Omental fat pad (tissue), 3 donors: ENCODE measurements at regions not wholly inside any gene's neighbourhood (a gene's known extent, or its start where the extent isn't known, plus 50 kb on each side); places are given as distances from the start of the nearest gene placed in this dataset.

Experiments
- ATAC-seq: fragments of 150-250 bp; one replicate; pipeline ENCODE4 v1.9.1; 2016; ENCODE audit warnings: mild to moderate bottlenecking, moderate library complexity; ENCODE audit not compliant: low FRiP score
- DNase-seq: peaks from one replicate; pipeline ENCODE4 v3.0.0-alpha.2; 2019; ENCODE audit warnings: low spot score
- TF ChIP-seq, protein P1 (sequence below), 3 donors: fragments of 450-650 bp; IDR thresholded peaks; one replicate each; pipeline ENCODE4 v1.5.1; 2016 to 2017; ENCODE audit warnings: antibody characterized with exemption in 3 of 3, mild to moderate bottlenecking in 3 of 3, moderate library complexity in 2 of 3

DNA sequence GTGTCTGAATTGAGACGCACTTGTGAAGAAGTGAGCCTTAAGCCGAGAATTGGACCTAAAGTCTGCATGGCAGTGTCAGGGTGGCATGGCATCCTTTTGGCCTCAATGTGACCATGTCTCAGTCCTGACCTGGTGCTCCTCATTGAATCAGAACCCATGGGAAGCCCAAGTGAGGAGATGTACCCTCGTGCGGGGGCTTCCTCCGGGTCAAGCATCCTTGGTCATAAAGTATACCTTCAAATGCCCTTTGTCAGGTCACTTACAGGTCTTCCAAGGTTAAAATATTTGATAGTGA is 202.2 kb downstream of the GADD45G start:
- TF ChIP-seq, protein P1, sequence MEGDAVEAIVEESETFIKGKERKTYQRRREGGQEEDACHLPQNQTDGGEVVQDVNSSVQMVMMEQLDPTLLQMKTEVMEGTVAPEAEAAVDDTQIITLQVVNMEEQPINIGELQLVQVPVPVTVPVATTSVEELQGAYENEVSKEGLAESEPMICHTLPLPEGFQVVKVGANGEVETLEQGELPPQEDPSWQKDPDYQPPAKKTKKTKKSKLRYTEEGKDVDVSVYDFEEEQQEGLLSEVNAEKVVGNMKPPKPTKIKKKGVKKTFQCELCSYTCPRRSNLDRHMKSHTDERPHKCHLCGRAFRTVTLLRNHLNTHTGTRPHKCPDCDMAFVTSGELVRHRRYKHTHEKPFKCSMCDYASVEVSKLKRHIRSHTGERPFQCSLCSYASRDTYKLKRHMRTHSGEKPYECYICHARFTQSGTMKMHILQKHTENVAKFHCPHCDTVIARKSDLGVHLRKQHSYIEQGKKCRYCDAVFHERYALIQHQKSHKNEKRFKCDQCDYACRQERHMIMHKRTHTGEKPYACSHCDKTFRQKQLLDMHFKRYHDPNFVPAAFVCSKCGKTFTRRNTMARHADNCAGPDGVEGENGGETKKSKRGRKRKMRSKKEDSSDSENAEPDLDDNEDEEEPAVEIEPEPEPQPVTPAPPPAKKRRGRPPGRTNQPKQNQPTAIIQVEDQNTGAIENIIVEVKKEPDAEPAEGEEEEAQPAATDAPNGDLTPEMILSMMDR (IDR thresholded peaks at IDR 0.05): no peak
- DNase-seq (no peak), ATAC-seq (no peak)

DNA sequence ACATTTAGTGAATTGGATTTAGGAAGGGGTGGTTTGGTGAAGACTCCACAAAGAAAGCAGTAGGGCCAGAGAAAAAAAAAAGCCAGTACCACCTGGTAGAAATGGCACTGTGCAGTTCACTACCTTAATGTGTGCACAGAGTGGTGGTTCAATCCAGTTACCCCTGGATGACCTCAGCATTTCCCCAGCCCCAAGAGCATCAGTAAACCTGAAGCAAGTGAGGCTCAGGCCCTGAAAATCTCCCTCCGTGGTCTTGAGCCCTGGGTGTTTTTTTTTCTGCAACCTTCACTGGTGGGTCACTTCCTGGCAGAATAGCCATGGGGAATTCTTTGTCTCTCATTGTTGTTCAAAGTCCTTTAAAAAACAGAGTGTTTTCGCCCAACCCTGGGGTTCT is 202.9 kb downstream of the GADD45G start:
- ATAC-seq: no peak
- DNase-seq: no peak
- TF ChIP-seq, protein P1 (IDR thresholded peaks at IDR 0.05): no peak

DNA sequence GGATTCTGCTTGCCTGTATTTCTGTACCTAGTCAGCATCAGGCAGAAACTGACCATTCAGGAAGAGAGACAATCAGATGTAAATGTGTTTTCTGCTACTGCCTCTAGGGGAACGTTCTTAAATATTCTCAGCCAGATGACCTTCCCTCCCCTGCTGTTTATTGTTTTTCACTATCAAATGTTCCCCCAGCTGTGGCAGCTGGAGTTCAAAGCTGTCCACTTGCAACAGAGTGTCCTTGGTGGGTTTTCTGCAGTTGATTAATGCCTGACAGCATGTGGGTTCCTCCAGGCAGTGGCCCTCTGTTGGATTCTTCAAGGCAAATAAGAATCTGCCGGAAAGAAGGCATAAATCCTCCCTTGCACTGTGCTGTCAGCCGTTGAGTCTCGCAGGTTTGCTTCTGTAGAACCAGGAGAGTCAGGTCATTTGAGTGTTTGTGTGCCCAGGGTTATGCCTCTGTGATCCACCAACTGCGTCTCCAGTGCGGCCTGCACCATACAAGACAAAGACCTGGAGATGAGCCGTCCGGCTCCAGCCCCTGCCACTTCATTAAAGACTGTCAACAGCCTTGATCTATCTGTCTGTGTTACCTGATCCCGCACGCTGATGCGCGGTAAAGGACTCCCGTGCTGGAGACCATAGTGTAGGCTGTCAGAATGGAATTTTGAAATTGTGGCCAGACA is 203.4 kb downstream of the GADD45G start:
- no peak for ATAC-seq
- no peak for DNase-seq
- TF ChIP-seq, protein P1 (IDR thresholded peaks at IDR 0.05): no peak

DNA sequence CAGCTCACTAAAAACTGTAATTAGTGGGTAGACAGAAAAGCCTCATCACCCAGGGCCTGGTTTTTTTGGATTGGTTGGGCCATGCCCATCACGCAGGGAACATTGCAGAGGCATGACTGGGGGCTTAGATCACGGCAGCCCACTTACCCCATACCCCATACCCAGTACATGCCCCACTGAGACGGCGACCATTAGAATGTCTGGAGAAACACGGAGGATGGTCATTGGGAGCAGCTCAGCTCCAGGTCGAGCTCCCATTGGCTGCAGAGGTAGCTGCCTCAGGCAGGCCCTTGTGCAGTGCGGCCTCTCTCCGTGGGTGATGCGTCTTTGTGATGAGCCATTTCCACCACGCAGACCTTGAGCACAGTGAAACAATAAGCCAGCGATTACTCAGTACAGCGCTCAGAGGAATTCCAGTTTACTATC is 204.0 kb downstream of the GADD45G start:
- TF ChIP-seq, protein P1 (IDR thresholded peaks at IDR 0.05): no peak
- DNase-seq (no peak), ATAC-seq (no peak)

DNA sequence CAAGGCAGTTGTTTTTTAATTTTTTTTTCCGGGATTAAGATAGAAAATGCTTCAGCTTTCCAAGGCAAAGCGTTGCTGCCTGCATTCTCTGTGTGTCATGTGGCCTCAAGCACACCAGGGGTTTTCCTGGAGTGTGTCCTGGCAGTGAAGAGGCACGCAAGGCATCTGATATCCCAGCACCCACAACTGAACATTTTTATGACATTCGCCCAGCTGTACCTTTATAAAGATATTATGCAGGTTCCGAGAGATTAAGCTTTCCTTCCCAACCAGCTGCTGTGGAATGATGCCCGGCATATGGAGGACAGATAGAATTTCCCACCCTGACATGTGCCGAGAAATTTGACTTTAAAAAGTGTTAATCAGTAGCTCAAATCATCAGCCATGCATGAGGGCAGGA is 205.6 kb downstream of the GADD45G start:
- no peak for ATAC-seq
- TF ChIP-seq, protein P1 (IDR thresholded peaks at IDR 0.05): no peak
- DNase-seq: no peak

- TF ChIP-seq, protein P1 (IDR thresholded peaks at IDR 0.05): no peak
- ATAC-seq (no peak), DNase-seq (no peak)
Measured at GRCh38 chr9:89811356-89811755, 206.5 kb downstream of the GADD45G start.

- no peak for ATAC-seq
- no peak for DNase-seq
Measured at GRCh38 chr9:89811886-89812450, 207.2 kb downstream of the GADD45G start.

More at GRCh38 chr9:89811886-89812450, 207.2 kb downstream of the GADD45G start:
- TF ChIP-seq, protein P1 (IDR thresholded peaks at IDR 0.05): no peak
